HG03135 (cell line): ENCODE measurements at regions not wholly inside any gene's neighbourhood (a gene's known extent, or its start where the extent isn't known, plus 50 kb on each side); places are given as distances from the start of the nearest gene placed in this dataset.

Experiments
- ATAC-seq: cut with Tn5 transposase; IDR thresholded peaks from one replicate; pipeline ENCODE4 v1.9.1; 2021; ENCODE audit warnings: mild to moderate bottlenecking, moderate library complexity; ENCODE audit not compliant: unreplicated experiment

DNA sequence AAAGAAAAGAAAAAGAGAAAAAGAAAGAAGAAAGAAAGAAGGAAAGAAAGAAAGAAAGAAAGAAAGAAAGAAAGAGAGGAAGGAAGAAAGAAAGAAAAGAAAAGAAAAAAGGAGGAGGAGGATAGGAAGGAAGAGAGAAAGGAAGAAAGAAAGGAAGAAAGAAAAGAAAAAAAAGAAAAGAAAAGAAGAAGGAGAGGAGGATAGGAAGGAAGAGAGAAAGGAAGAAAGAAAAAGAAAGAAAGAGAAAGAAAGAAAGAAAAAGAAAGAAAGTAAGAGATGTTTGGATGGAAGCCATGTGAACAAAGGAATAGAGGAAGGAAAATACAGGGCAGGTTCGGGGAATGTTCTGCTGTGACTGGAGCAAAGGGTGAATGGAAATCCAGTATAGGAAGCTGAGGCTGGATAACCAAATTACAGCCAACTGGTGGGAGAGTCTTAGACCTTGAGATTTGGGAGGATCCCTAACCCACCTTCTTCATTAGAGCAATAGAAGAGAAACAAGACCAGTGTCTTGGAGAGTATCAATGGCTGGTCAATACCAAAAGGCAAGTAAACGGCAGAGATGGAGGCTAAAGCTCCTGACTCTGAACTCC is 94.9 kb downstream of the RASSF10 start:
- ATAC-seq, result no peak

GRCh38 chr11:13104619-13105236 is 95.6 kb downstream of the RASSF10 start:
- no peak for ATAC-seq

GRCh38 chr11:13105237-13105844 is 96.2 kb downstream of the RASSF10 start:
- peak; percentile 86 for ATAC-seq

- ATAC-seq, result no peak
Measured at GRCh38 chr11:13107544-13108044, 98.5 kb downstream of the RASSF10 start.

DNA sequence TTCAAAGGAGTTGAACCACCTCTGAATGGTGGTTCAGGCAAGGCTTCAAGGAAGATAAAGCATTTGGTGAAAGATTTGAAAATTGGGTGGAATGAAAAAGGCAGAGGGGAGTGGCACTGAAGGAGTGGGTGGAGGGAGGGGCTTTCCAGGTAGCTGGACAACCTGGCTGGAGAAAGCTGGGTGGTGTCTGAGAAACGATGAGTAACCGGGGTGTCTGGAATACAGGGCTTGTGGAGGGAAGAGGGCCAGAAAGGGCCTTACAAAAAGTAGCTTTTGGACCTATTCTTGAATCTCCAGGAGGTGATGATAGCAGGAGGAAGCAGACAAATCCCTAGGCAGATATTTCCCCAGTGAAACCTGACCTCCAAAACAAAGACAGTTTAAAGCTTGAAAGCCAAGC is 99.3 kb downstream of the RASSF10 start:
- ATAC-seq, result no peak

GRCh38 chr11:13109616-13110015 is 100.5 kb downstream of the RASSF10 start:
- no peak for ATAC-seq

- ATAC-seq, result no peak
Measured at GRCh38 chr11:13110145-13110544, 101.0 kb downstream of the RASSF10 start.

DNA sequence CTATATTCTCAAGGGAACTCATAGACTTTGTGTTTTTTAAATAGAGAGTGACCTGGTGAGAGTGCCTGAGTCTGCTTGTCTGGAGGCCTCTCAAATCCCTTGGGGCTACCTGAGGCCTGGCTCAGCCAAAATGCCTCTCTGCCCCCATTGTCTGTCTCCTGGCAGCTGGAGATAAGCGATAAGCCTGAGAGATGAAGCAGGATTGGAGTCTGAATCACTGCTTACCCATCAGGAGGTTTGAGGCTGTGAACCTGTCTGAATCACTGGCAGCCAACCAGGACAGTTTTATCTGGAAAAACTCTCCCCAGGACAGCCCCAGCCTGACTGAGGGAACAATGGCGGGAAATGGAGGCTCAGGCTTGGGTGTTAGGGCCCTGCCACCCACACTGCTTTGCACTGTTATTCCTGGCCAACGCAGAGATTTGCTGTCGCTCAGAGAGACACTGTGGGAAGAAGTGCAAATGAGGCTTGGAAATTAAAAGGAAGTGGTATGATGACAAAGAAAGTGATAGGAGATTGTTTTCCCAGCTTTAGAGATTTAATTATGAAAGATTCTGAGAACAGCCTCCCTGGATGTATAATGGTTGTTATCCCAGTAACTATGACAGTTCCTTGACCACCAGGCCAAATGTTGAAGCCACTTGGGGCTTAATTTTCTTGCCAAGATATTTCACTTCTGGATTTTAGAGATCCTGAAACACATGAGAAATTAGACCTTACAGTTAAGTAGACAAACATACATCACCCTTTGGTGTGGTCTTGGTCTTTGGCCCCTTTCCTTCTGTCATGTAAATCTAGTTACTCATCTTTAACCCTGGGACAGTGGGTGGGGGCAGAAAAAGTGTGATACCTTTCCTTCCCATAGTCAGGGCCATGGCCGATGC is 102.1 kb downstream of the RASSF10 start:
- ATAC-seq, result no peak

DNA sequence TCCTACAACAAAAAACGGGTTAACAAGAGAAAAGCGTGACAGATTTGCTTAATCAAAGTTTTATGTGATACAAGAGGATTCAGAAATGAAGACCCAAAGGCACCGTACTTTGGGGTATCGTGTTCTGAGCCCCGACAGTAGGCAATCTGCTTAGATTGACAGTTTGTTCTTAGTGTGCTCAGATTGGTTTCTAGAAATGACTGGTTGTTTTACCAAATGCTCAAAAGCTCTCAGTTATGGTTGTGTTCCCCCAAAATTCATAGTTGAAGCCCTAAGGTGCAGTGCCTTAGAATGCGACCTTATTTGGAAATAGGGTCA is 102.7 kb downstream of the RASSF10 start:
- no peak for ATAC-seq

DNA sequence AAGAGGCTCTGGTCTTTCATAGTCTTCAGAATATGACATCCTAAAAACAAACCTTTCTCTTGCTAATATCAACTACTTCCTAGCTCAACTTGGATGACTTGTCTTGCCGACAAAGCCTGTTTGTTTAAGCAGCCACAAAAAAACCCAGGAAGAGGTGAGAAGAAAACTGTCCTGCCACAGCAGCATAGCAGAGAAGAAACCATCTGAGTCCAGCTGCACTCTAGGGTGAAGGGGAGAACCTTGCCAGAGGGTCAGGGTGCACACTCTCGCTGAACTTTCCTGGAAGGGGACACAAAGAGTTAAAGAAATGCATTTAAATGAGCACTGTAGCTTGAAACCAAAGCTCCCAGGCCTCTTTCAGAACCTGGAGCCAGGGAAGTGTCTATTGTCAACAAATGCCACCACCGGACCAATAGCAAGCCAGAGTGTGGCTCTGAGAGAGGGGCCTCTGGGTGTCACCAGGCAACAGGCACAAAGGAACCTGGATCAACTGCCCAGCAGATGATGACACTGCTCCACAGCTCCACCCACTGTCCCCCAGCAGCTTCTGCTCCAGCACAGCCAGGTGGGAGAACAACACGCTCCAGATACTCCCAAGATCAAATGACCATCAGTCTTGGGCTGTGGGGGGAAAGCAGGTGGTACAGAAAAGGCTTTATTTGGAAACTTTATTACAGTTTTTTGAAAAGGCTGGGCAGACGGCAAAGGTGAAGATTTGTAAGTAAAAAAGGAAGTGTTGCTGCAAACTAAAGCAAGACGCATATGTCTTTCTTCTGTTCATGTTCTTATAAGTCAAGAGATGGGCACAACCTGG is 105.7 kb downstream of the RASSF10 start:
- ATAC-seq, result no peak

- ATAC-seq, result no peak
Measured at GRCh38 chr11:13115380-13115675, 106.2 kb downstream of the RASSF10 start.

GRCh38 chr11:13116491-13116890 is 107.4 kb downstream of the RASSF10 start:
- no peak for ATAC-seq

GRCh38 chr11:13117344-13117743 is 108.2 kb downstream of the RASSF10 start:
- ATAC-seq, result no peak

DNA sequence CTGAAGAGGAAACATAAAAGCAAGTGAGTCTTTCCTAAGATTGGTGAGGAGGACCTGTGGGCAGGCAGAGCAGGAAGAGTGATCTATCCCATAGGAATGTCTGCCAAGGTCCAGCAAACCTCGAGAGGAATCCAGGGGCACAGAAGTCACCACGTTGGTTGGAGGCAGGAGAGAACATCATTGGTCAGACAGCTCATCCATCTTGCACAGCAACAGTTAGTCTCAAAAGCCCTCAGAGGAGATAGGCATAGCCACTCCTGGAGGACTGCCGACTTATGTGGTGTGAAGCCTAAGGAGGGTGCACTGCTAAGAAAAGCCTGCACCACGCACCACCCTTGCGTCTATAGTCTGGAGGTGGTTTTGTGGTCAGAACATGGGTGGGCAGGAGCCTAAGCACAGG is 109.1 kb downstream of the RASSF10 start:
- no peak for ATAC-seq

- ATAC-seq, result no peak
Measured at GRCh38 chr11:13118650-13119049, 109.5 kb downstream of the RASSF10 start.

GRCh38 chr11:13119361-13119760 is 110.2 kb downstream of the RASSF10 start:
- ATAC-seq, result no peak

DNA sequence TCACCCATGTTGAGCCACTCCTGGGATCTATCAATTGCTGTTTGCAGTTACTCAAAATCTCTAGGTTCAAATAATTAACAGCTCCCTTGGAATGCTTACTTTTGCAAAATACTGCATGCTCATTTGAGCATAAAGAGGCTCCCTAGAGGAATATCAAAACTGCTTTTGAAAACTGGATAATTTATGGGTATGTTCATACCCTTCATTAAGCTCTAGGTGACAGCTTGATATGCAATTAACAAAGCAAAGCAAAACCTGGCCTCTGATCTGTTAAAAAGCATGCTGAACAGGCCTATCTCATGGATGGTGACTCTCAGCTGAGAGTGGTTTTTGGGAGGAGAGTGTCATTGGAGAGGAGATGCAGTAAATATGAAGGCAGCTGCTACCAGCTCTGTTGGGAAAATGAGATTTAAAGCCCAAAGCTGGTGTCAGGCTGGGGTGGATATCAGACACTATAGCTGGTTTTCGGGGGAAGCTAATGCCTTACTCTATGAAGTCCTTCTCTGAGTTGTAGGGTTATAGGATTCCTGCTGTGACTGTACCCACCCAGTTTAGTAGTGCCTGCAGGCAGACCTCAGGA is 110.9 kb downstream of the RASSF10 start:
- ATAC-seq, result no peak

GRCh38 chr11:13120691-13121090 is 111.6 kb downstream of the RASSF10 start:
- ATAC-seq, result no peak

DNA sequence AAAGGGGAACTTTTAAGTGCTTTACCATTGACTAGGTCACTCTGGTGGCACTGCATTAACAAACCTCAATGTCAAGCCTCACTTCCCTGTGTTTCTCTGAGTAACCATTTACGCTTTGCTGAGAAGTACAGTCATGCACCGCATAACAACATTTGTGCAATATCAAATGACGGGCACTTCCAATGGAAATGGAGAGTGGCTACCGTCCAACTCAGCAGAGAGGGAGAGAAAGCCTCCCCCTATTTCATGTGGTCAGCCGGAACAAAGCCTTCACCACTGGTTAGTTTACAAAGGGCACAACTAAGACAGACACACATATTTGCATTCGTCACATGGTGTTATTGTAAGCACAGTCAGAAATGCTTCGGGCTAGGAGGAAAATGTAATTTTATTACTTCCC is 117.3 kb downstream of the RASSF10 start:
- no peak for ATAC-seq

DNA sequence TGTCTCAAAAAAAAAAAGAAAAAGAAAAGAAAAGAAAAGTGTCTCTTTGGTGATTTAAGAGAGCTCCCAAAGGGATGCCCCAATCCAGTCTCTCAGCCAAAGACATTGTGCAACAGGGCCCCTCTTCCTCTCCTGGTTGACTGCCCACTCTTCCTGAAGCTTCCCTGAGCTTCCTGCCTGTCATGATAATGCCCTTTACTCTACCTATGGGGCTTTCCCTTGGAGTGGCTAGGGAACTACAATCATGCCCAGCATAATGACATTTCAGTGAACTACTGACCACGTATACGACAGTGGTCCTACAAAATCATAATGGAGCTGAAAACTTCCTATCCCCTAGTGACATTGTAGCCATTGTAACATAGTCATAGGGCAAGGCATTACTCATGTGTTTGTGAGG is 118.0 kb downstream of the RASSF10 start:
- ATAC-seq, result no peak

DNA sequence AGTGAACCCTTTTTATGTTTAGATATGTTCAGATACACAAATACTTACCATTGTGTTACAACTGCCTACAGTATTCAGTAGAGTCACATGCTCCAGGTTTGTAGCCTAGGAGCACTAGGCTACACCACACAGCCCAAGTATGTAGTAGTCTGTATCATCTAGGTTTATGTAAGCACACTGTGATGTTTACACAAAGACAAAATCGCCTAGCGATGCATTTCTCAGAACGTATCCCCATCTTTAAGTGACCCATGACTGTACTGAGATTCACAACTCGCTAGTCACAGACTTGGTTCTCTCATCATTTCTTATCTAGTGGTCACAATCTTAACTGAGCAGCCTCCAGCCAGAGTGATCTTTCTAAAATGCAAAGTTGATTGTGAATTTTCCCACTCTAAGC is 119.2 kb downstream of the RASSF10 start:
- no peak for ATAC-seq
